ENCODE measurements at regions not wholly inside any gene's neighbourhood (a gene's known extent, or its start where the extent isn't known, plus 50 kb on each side); places are given as distances from the start of the nearest gene placed in this dataset.

DNA sequence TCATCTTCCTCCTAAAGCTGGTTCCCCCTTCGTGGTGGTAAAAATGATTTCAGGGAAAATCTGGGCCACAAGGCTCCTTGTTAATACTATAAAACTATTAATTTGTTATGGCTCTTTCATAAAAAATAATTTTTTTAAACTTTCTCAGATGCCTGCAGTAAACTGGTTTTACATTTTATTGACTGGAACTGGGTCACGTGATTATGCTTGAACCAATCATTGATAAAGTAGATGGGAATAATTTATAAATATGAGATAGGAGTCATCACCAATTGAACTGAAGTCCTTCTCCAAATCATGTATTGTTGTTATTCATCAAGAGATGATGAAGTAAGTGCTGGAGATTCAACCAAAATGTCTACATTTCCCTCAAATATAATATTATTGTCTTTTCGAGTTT is 138.4 kb downstream of the SLC17A6 start:
- no peak for TF ChIP-seq CTCF (IDR thresholded peaks at IDR 0.05)
- no peak for TF ChIP-seq POLR2A (IDR thresholded peaks at IDR 0.05)
